Coronary artery (tissue), 2 donors: ENCODE measurements at regions not wholly inside any gene's neighbourhood (a gene's known extent, or its start where the extent isn't known, plus 50 kb on each side); places are given as distances from the start of the nearest gene placed in this dataset.

Experiments used
- DNase-seq: peaks from one replicate; pipeline ENCODE4 v3.0.0-alpha.2; 2017; ENCODE audit warnings: low spot score
- H3K27ac ChIP-seq, 2 donors: fragments of 200-600 bp; sonication (generic); one replicate each; pipeline ENCODE4 v1.5.1; 2016 to 2019
- H3K4me3 ChIP-seq: fragments of 200-600 bp; sonication (generic); 2 replicates; pipeline ENCODE4 v1.5.1; 2016; ENCODE audit warnings: mild to moderate bottlenecking, moderate library complexity
- TF ChIP-seq, protein P1 (sequence below): fragments of 200-600 bp; sonication (generic); IDR thresholded peaks from one replicate; pipeline ENCODE4 v1.5.1; 2019; ENCODE audit warnings: antibody characterized with exemption

- no peak for DNase-seq
- no peak overlapping the region for H3K4me3 ChIP-seq
- TF ChIP-seq, protein P1, sequence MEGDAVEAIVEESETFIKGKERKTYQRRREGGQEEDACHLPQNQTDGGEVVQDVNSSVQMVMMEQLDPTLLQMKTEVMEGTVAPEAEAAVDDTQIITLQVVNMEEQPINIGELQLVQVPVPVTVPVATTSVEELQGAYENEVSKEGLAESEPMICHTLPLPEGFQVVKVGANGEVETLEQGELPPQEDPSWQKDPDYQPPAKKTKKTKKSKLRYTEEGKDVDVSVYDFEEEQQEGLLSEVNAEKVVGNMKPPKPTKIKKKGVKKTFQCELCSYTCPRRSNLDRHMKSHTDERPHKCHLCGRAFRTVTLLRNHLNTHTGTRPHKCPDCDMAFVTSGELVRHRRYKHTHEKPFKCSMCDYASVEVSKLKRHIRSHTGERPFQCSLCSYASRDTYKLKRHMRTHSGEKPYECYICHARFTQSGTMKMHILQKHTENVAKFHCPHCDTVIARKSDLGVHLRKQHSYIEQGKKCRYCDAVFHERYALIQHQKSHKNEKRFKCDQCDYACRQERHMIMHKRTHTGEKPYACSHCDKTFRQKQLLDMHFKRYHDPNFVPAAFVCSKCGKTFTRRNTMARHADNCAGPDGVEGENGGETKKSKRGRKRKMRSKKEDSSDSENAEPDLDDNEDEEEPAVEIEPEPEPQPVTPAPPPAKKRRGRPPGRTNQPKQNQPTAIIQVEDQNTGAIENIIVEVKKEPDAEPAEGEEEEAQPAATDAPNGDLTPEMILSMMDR = no peak
- no peak overlapping the region for H3K27ac ChIP-seq
These were observed 108.2 kb downstream of the NPIPB5 start for GRCh38 chr16:22618842-22619241.

DNA sequence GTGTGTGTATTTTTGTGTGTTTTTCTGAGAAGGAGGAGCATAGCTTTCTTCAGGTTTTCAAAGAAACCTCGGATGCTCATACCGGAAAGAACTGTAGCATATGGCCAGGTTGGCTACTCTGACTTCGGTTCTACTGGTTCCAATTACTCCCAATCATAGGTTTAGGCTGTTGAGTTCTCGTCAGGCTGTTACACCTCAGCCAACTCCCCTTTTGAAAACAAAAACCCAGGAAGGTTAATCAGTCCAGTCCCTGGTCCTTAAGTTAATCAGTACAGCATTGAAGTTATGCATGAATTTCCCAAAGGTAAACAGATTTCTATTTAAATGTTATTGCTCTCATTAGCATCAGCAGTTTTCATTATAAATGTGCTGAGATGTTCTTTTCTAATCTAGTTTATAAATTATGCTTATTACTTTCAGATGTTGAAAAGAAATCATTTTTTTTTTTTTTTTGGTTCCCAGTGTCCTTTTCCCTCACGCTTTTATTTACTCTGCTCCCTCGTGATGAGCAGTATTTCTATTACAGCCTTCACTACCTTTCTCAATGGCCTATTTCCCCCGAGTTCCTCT, 111.0 kb downstream of the NPIPB5 start:
- H3K27ac ChIP-seq = no peak overlapping the region
- H3K4me3 ChIP-seq = no peak overlapping the region
- TF ChIP-seq, protein P1 = no peak
- no peak for DNase-seq

GRCh38 chr16:22622703-22623102, 112.0 kb downstream of the NPIPB5 start:
- no peak for DNase-seq
- no peak overlapping the region for H3K4me3 ChIP-seq
- TF ChIP-seq, protein P1 = no peak
- no peak overlapping the region for H3K27ac ChIP-seq

DNA sequence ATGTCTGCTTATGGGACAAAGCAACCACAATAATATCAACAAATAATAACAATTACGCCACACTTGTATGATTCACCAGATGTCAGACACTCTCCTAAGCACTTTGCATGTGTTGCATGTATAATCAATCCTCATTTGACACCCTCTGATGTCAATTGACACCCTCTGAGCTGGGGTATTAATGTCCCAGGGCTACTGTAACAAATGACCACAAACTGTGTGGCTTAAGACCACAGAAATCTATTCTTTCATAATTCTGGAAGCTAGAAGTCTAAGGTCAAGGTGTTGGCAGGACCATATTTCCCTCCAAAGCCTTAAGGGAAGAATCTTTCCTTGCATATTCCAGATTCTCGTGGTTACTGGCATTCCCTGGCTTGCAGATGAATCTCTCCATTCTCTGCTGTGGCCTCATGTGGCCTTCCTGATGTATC, 112.7 kb downstream of the NPIPB5 start:
- no peak overlapping the region for H3K27ac ChIP-seq
- TF ChIP-seq, protein P1 = no peak
- DNase-seq = no peak
- H3K4me3 ChIP-seq = no peak overlapping the region

- TF ChIP-seq, protein P1 = no peak
- H3K4me3 ChIP-seq = no peak overlapping the region
- H3K27ac ChIP-seq = no peak overlapping the region
- no peak for DNase-seq
These were observed 113.5 kb downstream of the NPIPB5 start for GRCh38 chr16:22624038-22624799.

DNA sequence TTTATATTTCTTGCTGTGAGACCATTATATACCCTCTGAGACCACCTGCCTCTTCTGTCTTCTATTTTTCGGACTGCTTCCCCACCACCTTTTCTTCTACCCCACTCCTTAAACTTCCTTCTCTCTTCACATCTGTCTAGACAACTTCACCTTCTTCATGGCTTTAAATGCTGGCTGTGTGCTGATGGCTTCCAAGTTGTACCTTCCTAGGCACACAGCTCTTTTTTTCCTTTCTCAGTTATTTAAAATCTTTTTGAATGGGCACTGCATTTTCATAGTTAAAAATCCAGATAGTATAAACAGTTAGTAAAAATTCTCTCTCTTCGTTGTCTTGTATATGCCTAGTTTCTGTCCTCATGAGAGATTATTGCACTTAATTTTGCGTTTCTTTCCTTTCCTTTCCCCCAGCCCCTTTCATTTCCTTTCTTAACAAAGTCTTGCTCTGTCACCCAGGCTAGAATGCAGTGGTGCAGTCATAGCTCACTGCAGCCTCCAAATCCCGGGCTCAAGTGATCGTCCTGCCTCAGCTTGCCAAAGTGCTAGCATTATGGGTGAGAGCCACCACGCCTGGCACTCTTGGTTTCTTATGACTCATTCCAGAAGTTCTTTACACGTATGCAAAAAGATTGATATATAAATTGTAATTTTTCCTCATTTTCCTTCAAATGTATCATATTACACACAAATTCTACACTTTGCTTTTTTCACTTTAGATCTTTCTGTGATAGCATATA, 114.3 kb downstream of the NPIPB5 start:
- TF ChIP-seq, protein P1 = no peak
- Histone ChIP-seq H3K4me3 (no peak overlapping the region), H3K27ac (no peak overlapping the region)
- DNase-seq = no peak
